ENCODE measurements at regions not wholly inside any gene's neighbourhood (a gene's known extent, or its start where the extent isn't known, plus 50 kb on each side); places are given as distances from the start of the nearest gene placed in this dataset.

- H3K4me1 ChIP-seq = no peaks in the 10 kb centered on the region
- DNase-seq = no peak
- no peak overlapping the region for H3K4me3 ChIP-seq
- no peaks in the 10 kb centered on the region for H3K36me3 ChIP-seq (ENCODE audit: insufficient read depth in 1 of 2, low read depth in 1 of 2)
- no peak for TF ChIP-seq CTCF (IDR thresholded peaks at IDR 0.05)
- no peak overlapping the region for H3K27ac ChIP-seq
- WGBS, 3 donors = 58 to 67% (median 66%) methylated on average over 5 of the region's 5 CpGs
- ATAC-seq = no peak
- no peaks in the 10 kb centered on the region for H3K27me3 ChIP-seq (ENCODE audit: insufficient read depth in 3 of 3, low read length in 2 of 3)
- no peaks in the 10 kb centered on the region for H3K9me3 ChIP-seq
- intact Hi-C loops (cut with DNase I) = no loop called here
Observed at GRCh38 chr11:23226331-23227077, 366.2 kb upstream of the CCDC179 start.

GRCh38 chr11:23227078-23227445, 366.8 kb upstream of the CCDC179 start:
- no peaks in the 10 kb centered on the region for H3K27me3 ChIP-seq (ENCODE audit: insufficient read depth in 3 of 3, low read length in 2 of 3)
- intact Hi-C loops (cut with DNase I) = no loop called here

GRCh38 chr11:23232652-23233051, 372.4 kb upstream of the CCDC179 start:
- ATAC-seq (no peak), DNase-seq (no peak)
- intact Hi-C loops (cut with DNase I) = no loop called here
- H3K4me3 ChIP-seq = no peak overlapping the region
- no peaks in the 10 kb centered on the region for H3K4me1 ChIP-seq
- no peaks in the 10 kb centered on the region for H3K9me3 ChIP-seq
- no peaks in the 10 kb centered on the region for H3K36me3 ChIP-seq (ENCODE audit: insufficient read depth in 1 of 2, low read depth in 1 of 2)
- no peaks in the 10 kb centered on the region for H3K27me3 ChIP-seq (ENCODE audit: insufficient read depth in 3 of 3, low read length in 2 of 3)
- TF ChIP-seq CTCF (IDR thresholded peaks at IDR 0.05) = no peak
- H3K27ac ChIP-seq = no peak overlapping the region

More at GRCh38 chr11:23227078-23227445, 366.8 kb upstream of the CCDC179 start:
- H3K9me3 ChIP-seq = no peaks in the 10 kb centered on the region
- no peaks in the 10 kb centered on the region for H3K36me3 ChIP-seq (ENCODE audit: insufficient read depth in 1 of 2, low read depth in 1 of 2)
- 26 to 30% (median 27%) methylated on average over 3 of the region's 3 CpGs for WGBS, 3 donors
- no peaks in the 10 kb centered on the region for H3K4me1 ChIP-seq
- TF ChIP-seq CTCF (IDR thresholded peaks at IDR 0.05) = no peak
- no peak overlapping the region for H3K4me3 ChIP-seq
- no peak overlapping the region for H3K27ac ChIP-seq
- no peak for ATAC-seq
- no peak for DNase-seq

GRCh38 chr11:23233075-23233474, 372.8 kb upstream of the CCDC179 start:
- Histone ChIP-seq H3K4me1 (no peaks in the 10 kb centered on the region), H3K27ac (no peak overlapping the region), H3K9me3 (no peaks in the 10 kb centered on the region), H3K4me3 (no peak overlapping the region), H3K36me3 (ENCODE audit: insufficient read depth in 1 of 2, low read depth in 1 of 2) (no peaks in the 10 kb centered on the region), H3K27me3 (ENCODE audit: insufficient read depth in 3 of 3, low read length in 2 of 3) (no peaks in the 10 kb centered on the region)
- DNase-seq = no peak
- TF ChIP-seq CTCF (IDR thresholded peaks at IDR 0.05) = no peak
- ATAC-seq = no peak
- WGBS, 3 donors = 70 to 81% (median 78%) methylated on average over 3 of the region's 3 CpGs
- intact Hi-C loops (cut with DNase I) = no loop called here
